DND-41 (cell line): ENCODE measurements at regions not wholly inside any gene's neighbourhood (a gene's known extent, or its start where the extent isn't known, plus 50 kb on each side); places are given as distances from the start of the nearest gene placed in this dataset.

Experiments used
- ATAC-seq: fragments of 200-7000 bp; cut with Tn5 transposase; 3 replicates; pipeline ENCODE4 v1.9.1; 2021; ENCODE audit warnings: low read depth; ENCODE audit not compliant: insufficient read depth
- DNase-seq: peaks from one replicate; pipeline ENCODE4 v3.0.0-alpha.2; 2020
- H2AFZ ChIP-seq: 2 replicates; pipeline ENCODE4 v1.6.0; 2012; ENCODE audit warnings: low read depth, low read length
- H3K27ac ChIP-seq: 2 replicates; pipeline ENCODE4 v1.5.1; 2012; ENCODE audit warnings: low read length, inconsistent platforms
- H3K27me3 ChIP-seq: fragments of 200-600 bp; sonication (generic); 2 replicates; pipeline ENCODE4 v1.6.0; 2012; ENCODE audit warnings: low read length, mild to moderate bottlenecking, inconsistent platforms; ENCODE audit not compliant: insufficient read depth, poor library complexity
- H3K36me3 ChIP-seq: 2 replicates; pipeline ENCODE4 v1.5.1; 2012; ENCODE audit warnings: low read length, inconsistent platforms; ENCODE audit not compliant: insufficient read depth
- H3K4me1 ChIP-seq: 2 replicates; pipeline ENCODE4 v1.5.1; 2012; ENCODE audit warnings: mild to moderate bottlenecking, low read length; ENCODE audit not compliant: insufficient read depth
- H3K4me2 ChIP-seq: 2 replicates; pipeline ENCODE4 v1.6.0; 2012; ENCODE audit warnings: mild to moderate bottlenecking, moderate library complexity, low read length, inconsistent platforms; ENCODE audit not compliant: insufficient read depth
- H3K4me3 ChIP-seq, 2 experiments: fragments of 200-600 bp in 1 of 2; shearing (Covaris generic) in 1 of 2; 2 replicates each; pipeline ENCODE4 v1.5.1; 2012 to 2016; ENCODE audit warnings: inconsistent platforms in 2 of 2, low read length in 2 of 2, mild to moderate bottlenecking in 2 of 2, low read depth in 1 of 2, moderate library complexity in 1 of 2
- H3K79me2 ChIP-seq: 2 replicates; pipeline ENCODE4 v1.6.0; 2012; ENCODE audit warnings: low read length, inconsistent platforms; ENCODE audit not compliant: insufficient read depth
- H3K9ac ChIP-seq: 2 replicates; pipeline ENCODE4 v1.6.0; 2012; ENCODE audit warnings: low read depth, mild to moderate bottlenecking, inconsistent platforms, low read length, moderate library complexity
- H3K9me3 ChIP-seq: 2 replicates; pipeline ENCODE4 v1.5.1; 2012; ENCODE audit warnings: low read length, moderate library complexity, mild to moderate bottlenecking, inconsistent platforms; ENCODE audit not compliant: insufficient read depth, severe bottlenecking
- H4K20me1 ChIP-seq: 2 replicates; pipeline ENCODE4 v1.6.0; 2012; ENCODE audit warnings: low read length; ENCODE audit not compliant: insufficient read depth
- CTCF ChIP-seq: IDR thresholded peaks from 2 replicates; pipeline ENCODE4 v1.5.1; 2012; ENCODE audit warnings: borderline replicate concordance, low read length, moderate library complexity, mild to moderate bottlenecking; ENCODE audit not compliant: poor library complexity, severe bottlenecking; ENCODE audit errors: extremely low read depth
- EZH2 ChIP-seq: IDR thresholded peaks from 3 replicates; pipeline ENCODE4 v1.6.1; 2012; ENCODE audit warnings: borderline replicate concordance, low read depth, mild to moderate bottlenecking, moderate library complexity, low read length, inconsistent platforms; ENCODE audit not compliant: severe bottlenecking

DNA sequence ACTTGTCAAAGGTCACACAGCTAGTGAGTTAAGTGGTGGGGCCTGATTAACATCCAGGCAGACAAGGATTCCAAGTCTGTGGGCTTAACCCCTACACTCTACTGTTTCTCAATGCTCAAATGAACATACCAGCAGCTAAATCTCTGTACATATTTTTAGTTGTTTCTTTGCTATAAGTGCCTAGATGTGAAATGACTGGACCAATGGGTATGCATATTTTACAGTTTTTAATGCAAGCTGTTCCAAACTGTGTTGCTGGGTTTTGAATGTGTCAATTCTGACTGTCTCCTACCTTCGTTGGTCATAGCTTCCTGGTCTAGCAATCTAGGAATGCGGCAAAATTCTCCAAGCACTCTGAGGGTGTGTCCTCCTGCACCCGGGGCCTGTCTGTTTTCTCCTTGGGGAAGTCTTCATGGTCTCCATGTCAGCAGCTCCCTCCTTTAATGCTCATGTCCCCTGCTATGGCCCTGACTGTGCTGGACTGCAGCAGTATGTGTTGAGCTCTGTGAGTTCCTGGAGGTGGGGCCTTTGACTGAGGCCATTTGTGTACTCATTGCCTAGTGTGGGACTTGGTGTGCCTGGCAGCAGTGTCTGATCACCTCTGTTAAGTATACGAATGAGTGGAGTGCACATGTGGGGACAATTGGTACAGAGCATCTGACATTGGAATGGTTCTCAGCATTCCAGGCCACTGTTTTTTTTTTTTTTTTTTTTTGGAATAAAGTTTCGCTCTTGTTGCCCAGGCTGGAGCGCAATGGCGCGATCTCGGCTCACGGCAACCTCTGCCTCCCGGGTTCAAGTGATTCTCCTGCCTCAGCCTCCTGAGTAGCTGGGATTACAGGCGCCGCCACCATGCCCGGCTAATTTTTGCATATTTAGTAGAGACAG lies 72.9 kb upstream of the SLC2A1 start:
- TF ChIP-seq CTCF (no peak), EZH2 (no peak)
- H3K4me1 ChIP-seq = no peaks in the 10 kb centered on the region
- DNase-seq = no peak
- no peaks in the 10 kb centered on the region for H4K20me1 ChIP-seq
- no peaks in the 10 kb centered on the region for H3K36me3 ChIP-seq
- H3K4me2 ChIP-seq = no peak overlapping the region
- no peaks in the 10 kb centered on the region for H3K9me3 ChIP-seq
- H3K4me3 ChIP-seq = no peak overlapping the region
- H2AFZ ChIP-seq = no peak overlapping the region
- no peaks in the 10 kb centered on the region for H3K79me2 ChIP-seq
- no peak for ATAC-seq
- no peaks in the 10 kb centered on the region for H3K27me3 ChIP-seq
- no peak overlapping the region for H3K27ac ChIP-seq
- H3K9ac ChIP-seq = no peak overlapping the region

DNA sequence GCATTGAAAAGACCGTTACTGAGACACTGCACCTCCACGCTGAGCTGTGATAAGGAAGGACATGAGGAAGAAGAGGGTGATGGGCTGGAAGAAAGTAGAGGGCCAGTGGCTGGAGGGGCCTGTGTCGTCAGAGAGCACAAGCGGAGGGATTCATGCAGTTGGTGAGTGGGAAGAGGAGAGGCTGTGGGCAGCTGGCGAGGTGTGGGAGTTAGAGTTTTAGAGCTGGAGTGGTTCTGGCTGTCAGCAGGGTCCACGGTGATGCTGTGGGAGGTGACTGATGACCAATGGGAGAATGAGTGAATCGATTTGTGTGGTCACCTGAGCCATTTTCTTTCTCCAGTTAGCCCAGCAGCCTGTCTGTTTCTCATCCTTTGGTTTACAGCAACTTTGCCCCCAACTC lies 66.2 kb upstream of the SLC2A1 start:
- ATAC-seq (no peak), DNase-seq (no peak)
- no peaks in the 10 kb centered on the region for H3K9me3 ChIP-seq
- H3K27ac ChIP-seq = no peak overlapping the region
- no peaks in the 10 kb centered on the region for H3K36me3 ChIP-seq
- H3K9ac ChIP-seq = no peak overlapping the region
- H3K79me2 ChIP-seq = no peaks in the 10 kb centered on the region
- H3K27me3 ChIP-seq = peaks cover 8% of the 10 kb centered on the region
- TF ChIP-seq EZH2 (no peak), CTCF (no peak)
- no peaks in the 10 kb centered on the region for H4K20me1 ChIP-seq
- H2AFZ ChIP-seq = no peak overlapping the region
- no peak overlapping the region for H3K4me3 ChIP-seq
- H3K4me1 ChIP-seq = no peaks in the 10 kb centered on the region
- no peak overlapping the region for H3K4me2 ChIP-seq

GRCh38 chr1:43021547-43022474 lies 63.1 kb upstream of the SLC2A1 start:
- no peaks in the 10 kb centered on the region for H3K4me1 ChIP-seq
- H2AFZ ChIP-seq = no peak overlapping the region
- H3K27me3 ChIP-seq = peaks cover 8% of the 10 kb centered on the region
- DNase-seq (no peak), ATAC-seq (no peak)
- no peaks in the 10 kb centered on the region for H3K36me3 ChIP-seq
- no peak overlapping the region for H3K4me3 ChIP-seq
- H3K9ac ChIP-seq = no peak overlapping the region
- no peak overlapping the region for H3K4me2 ChIP-seq
- TF ChIP-seq EZH2 (no peak), CTCF (no peak)
- H3K9me3 ChIP-seq = no peaks in the 10 kb centered on the region
- H4K20me1 ChIP-seq = no peaks in the 10 kb centered on the region
- no peak overlapping the region for H3K27ac ChIP-seq
- H3K79me2 ChIP-seq = no peaks in the 10 kb centered on the region
